ENCODE measurements at regions not wholly inside any gene's neighbourhood (a gene's known extent, or its start where the extent isn't known, plus 50 kb on each side); places are given as distances from the start of the nearest gene placed in this dataset.
A peak's percentile ranks its signal among the peaks of the same experiment; 100 is the strongest.

GRCh38 chr12:42957561-42958290, 368.2 kb upstream of the PRICKLE1 start:
- peak overlapping the region; percentile 14 for H3K27ac ChIP-seq
- no peak for TF ChIP-seq CTCF (conservative IDR thresholded peaks at IDR 0.05)

- H3K27ac ChIP-seq, result peak overlapping the region; percentile 14
These were observed 367.6 kb upstream of the PRICKLE1 start for GRCh38 chr12:42957136-42957535.

GRCh38 chr12:42953021-42953420, 363.5 kb upstream of the PRICKLE1 start:
- TF ChIP-seq CTCF (conservative IDR thresholded peaks at IDR 0.05), result no peak
- H3K27ac ChIP-seq, result no peak overlapping the region

More at GRCh38 chr12:42957136-42957535, 367.6 kb upstream of the PRICKLE1 start:
- no peak for TF ChIP-seq CTCF (conservative IDR thresholded peaks at IDR 0.05)

GRCh38 chr12:42946871-42947381, 357.4 kb upstream of the PRICKLE1 start:
- no peak for TF ChIP-seq CTCF (conservative IDR thresholded peaks at IDR 0.05)
- H3K27ac ChIP-seq, result no peak overlapping the region

- H3K27ac ChIP-seq, result no peak overlapping the region
These were observed 356.4 kb upstream of the PRICKLE1 start for GRCh38 chr12:42945927-42946326.

GRCh38 chr12:42944516-42944915, 355.0 kb upstream of the PRICKLE1 start:
- no peak overlapping the region for H3K27ac ChIP-seq
- TF ChIP-seq CTCF (conservative IDR thresholded peaks at IDR 0.05), result no peak

More at GRCh38 chr12:42945927-42946326, 356.4 kb upstream of the PRICKLE1 start:
- no peak for TF ChIP-seq CTCF (conservative IDR thresholded peaks at IDR 0.05)

GRCh38 chr12:42936991-42937390, 347.4 kb upstream of the PRICKLE1 start:
- no peak for TF ChIP-seq CTCF (conservative IDR thresholded peaks at IDR 0.05)
- H3K27ac ChIP-seq, result no peak overlapping the region
